Gastrocnemius medialis (tissue), 4 donors: ENCODE measurements at regions not wholly inside any gene's neighbourhood (a gene's known extent, or its start where the extent isn't known, plus 50 kb on each side); places are given as distances from the start of the nearest gene placed in this dataset.

ENCODE experiments used
- ATAC-seq, 2 donors: fragments of 150-250 bp; one replicate each; pipeline ENCODE4 v1.9.1; 2016
- DNase-seq, 2 donors: peaks; one replicate each; pipeline ENCODE4 v3.0.0-alpha.2; 2019
- H3K27ac ChIP-seq, 4 donors: fragments of 200-600 bp; sonication (generic); 1 replicate in 1 of 4; 2 replicates in 3 of 4; pipeline ENCODE4 v1.5.1; 2016 to 2018; ENCODE audit warnings: mild to moderate bottlenecking in 2 of 4, moderate library complexity in 1 of 4
- H3K27me3 ChIP-seq, 3 donors: fragments of 200-600 bp; sonication (generic) in 2 of 3; 1 replicate in 1 of 3; 2 replicates in 2 of 3; pipeline versions ENCODE4 v1.5.1 to v1.6.0; 2016 to 2019; ENCODE audit warnings: mild to moderate bottlenecking in 1 of 3, moderate library complexity in 1 of 3
- H3K36me3 ChIP-seq, 2 donors: fragments of 200-600 bp; sonication (generic) in 1 of 2; one replicate each; pipeline ENCODE4 v1.5.1; 2017 to 2018
- H3K4me1 ChIP-seq, 2 donors: fragments of 200-600 bp; sonication (generic) in 1 of 2; one replicate each; pipeline ENCODE4 v1.5.1; 2016 to 2017; ENCODE audit warnings: mild to moderate bottlenecking in 2 of 2
- H3K4me3 ChIP-seq, 4 donors: fragments of 200-600 bp; sonication (generic) in 3 of 4; 1 replicate in 1 of 4; 2 replicates in 3 of 4; pipeline ENCODE4 v1.5.1; 2016 to 2019; ENCODE audit warnings: mild to moderate bottlenecking in 2 of 4
- H3K9me3 ChIP-seq, 3 donors: fragments of 200-600 bp; sonication (generic) in 2 of 3; 1 replicate in 1 of 3; 2 replicates in 2 of 3; pipeline ENCODE4 v1.5.1; 2016 to 2019
- POLR2A ChIP-seq, 2 donors: fragments of 450-650 bp; IDR thresholded peaks; one replicate each; pipeline ENCODE4 v1.6.1; 2017; ENCODE audit warnings: antibody characterized with exemption in 2 of 2, mild to moderate bottlenecking in 2 of 2, moderate library complexity in 2 of 2
- in situ Hi-C, 4 donors: fragments of 200-750 bp; cut with MboI; loops; one replicate each; pipeline versions ENCODE4 v1.15.0 to v1.8.0; 2017; ENCODE audit warnings: low sequenced_read_pairs in 4 of 4
- intact Hi-C: fragments of 100-400 bp; cut with DNase I; formaldehyde crosslinking; loops from one replicate; pipeline ENCODE4 v1.15.1; 2023; ENCODE audit warnings: low total_unique reads
- TF ChIP-seq, protein P1 (sequence below), 5 experiments: fragments of 450-650 bp in 3 of 5; fragments of 200-600 bp in 2 of 5; sonication (generic) in 2 of 5; IDR thresholded peaks in 4 of 5; conservative IDR thresholded peaks in 1 of 5; 1 replicate in 4 of 5; 2 replicates in 1 of 5; pipeline ENCODE4 v1.5.1; 2016 to 2019; ENCODE audit warnings: antibody characterized with exemption in 5 of 5, mild to moderate bottlenecking in 3 of 5, moderate library complexity in 3 of 5

DNA sequence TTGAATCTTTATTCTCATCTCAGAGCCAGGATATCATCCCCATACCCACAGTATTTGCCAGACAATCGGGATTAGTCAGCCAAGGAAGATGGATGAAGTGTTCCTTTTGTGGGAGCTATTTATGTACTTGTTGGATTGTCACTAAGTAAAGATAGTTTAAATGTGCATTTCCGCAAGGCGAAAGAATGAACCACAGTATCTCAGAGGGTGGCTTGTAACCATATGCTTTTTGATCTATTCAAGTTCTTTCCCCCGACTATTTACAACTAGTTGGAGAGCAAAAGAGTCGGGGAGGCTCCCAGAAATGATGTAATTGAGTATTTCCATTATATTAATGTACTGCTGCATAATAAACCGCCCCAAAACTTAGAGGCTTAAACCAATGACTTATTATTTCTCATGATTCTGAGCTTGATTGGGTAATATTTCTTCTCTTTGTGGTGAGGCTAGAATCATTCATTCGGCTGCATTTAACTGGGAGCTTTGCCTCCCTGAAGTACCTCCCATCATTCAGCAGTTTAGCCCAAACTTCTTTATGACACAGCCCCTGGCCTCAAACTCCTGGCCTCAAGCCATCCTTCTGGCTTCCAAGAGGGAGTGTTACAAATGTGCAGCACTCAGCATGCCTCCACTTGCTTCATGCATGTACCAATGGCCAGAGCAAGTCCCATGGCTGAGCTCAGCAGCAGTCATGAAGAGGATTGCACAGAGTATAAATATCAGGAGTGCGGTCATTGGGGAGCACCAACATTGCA is 423.7 kb downstream of the METTL4 start:
- ATAC-seq = peak in 1 of 2 donors; percentile 36
- H3K36me3 ChIP-seq = no peaks in the 10 kb centered on the region

DNA sequence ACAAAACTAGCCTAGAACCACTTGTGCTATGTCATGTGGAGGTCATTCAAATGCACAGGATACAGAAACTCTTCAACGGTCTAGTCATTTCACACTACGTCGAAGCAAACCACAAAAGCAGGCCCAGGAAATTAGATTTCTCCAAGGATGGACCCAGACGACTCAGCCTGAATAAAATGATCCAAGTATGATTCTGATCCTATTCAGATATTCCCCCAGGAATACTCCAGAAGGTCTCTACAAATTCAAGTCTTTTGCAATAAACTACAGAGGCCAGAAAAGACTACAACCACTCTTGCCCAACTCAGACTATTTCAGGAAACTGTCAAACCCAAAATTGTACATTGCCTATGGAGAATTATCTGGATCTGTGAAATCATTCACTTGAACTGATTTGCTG is 422.5 kb downstream of the METTL4 start:
- intact Hi-C loops = no loop called here
- peak; percentile 36 to 49 for ATAC-seq
- no peaks in the 10 kb centered on the region for H3K9me3 ChIP-seq

More for the DNA sequence above, 423.7 kb downstream of the METTL4 start:
- Histone ChIP-seq H3K27me3 (no peaks in the 10 kb centered on the region), H3K4me1 (no peaks in the 10 kb centered on the region), H3K27ac (no peak overlapping the region), H3K4me3 (no peak overlapping the region), H3K9me3 (no peaks in the 10 kb centered on the region)
- TF ChIP-seq POLR2A (IDR thresholded peaks at IDR 0.05) = no peak
- TF ChIP-seq, protein P1, sequence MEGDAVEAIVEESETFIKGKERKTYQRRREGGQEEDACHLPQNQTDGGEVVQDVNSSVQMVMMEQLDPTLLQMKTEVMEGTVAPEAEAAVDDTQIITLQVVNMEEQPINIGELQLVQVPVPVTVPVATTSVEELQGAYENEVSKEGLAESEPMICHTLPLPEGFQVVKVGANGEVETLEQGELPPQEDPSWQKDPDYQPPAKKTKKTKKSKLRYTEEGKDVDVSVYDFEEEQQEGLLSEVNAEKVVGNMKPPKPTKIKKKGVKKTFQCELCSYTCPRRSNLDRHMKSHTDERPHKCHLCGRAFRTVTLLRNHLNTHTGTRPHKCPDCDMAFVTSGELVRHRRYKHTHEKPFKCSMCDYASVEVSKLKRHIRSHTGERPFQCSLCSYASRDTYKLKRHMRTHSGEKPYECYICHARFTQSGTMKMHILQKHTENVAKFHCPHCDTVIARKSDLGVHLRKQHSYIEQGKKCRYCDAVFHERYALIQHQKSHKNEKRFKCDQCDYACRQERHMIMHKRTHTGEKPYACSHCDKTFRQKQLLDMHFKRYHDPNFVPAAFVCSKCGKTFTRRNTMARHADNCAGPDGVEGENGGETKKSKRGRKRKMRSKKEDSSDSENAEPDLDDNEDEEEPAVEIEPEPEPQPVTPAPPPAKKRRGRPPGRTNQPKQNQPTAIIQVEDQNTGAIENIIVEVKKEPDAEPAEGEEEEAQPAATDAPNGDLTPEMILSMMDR (IDR thresholded peaks at IDR 0.05 in 4 of 5, conservative IDR thresholded peaks at IDR 0.05 in 1 of 5) = no peak
- in situ Hi-C loops (no loop called here), intact Hi-C loops (no loop called here)
- DNase-seq = peak; percentile 5 to 35

DNA sequence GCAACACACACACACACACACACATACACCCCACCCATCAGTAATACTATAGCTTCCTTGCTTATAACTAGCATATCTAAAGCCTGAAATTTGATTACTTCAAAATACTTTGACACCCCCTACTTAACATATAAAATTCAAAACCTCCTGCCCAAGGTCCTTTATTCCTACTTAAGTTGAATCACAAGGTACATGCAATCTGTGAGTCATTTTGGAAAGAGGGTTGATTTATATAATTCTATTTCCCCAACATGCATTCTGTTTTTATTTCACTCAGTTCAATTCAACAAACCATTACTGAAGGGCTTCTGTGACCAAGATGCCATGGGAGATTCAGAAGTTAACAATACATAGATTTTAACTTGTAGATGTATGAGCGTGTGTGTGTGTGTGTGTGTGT is 420.7 kb downstream of the METTL4 start:
- ATAC-seq = no peak
- Histone ChIP-seq H3K4me1 (no peaks in the 10 kb centered on the region), H3K27ac (no peak overlapping the region), H3K36me3 (no peaks in the 10 kb centered on the region), H3K4me3 (no peak overlapping the region), H3K27me3 (no peaks in the 10 kb centered on the region), H3K9me3 (no peaks in the 10 kb centered on the region)
- no peak for DNase-seq
- in situ Hi-C loops (no loop called here), intact Hi-C loops (no loop called here)
- no peak for TF ChIP-seq POLR2A (IDR thresholded peaks at IDR 0.05)
- TF ChIP-seq, protein P1 (IDR thresholded peaks at IDR 0.05 in 4 of 5, conservative IDR thresholded peaks at IDR 0.05 in 1 of 5) = no peak

More for the DNA sequence above, 422.5 kb downstream of the METTL4 start:
- Histone ChIP-seq H3K27me3 (no peaks in the 10 kb centered on the region), H3K27ac (no peak overlapping the region), H3K36me3 (no peaks in the 10 kb centered on the region), H3K4me3 (no peak overlapping the region), H3K4me1 (no peaks in the 10 kb centered on the region)
- DNase-seq = no peak
- TF ChIP-seq, protein P1 (IDR thresholded peaks at IDR 0.05 in 4 of 5, conservative IDR thresholded peaks at IDR 0.05 in 1 of 5) = no peak
- no peak for TF ChIP-seq POLR2A (IDR thresholded peaks at IDR 0.05)
- in situ Hi-C loops = no loop called here

DNA sequence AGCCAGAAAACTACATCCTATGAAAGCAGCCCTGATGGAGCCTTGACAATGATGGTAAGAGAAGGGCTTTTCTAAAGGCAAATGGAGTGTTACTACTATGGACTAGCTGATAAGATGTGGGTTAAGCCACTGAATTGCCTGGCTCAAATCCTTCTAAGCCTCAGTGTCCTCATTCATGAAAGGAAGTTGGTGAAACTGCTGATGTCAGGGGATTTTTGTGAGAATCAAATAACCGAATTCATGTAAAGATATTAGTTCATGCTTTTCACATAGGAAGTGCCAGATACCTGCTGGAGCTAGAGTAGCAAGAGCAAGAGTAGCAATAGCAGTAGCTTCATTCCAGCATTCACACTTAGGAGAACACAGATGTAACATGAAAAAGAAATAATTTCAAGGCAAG is 417.0 kb downstream of the METTL4 start:
- Histone ChIP-seq H3K4me1 (no peaks in the 10 kb centered on the region), H3K4me3 (no peak overlapping the region), H3K9me3 (no peaks in the 10 kb centered on the region), H3K27me3 (no peaks in the 10 kb centered on the region), H3K36me3 (no peaks in the 10 kb centered on the region), H3K27ac (no peak overlapping the region)
- no peak for TF ChIP-seq POLR2A (IDR thresholded peaks at IDR 0.05)
- TF ChIP-seq, protein P1 (IDR thresholded peaks at IDR 0.05 in 4 of 5, conservative IDR thresholded peaks at IDR 0.05 in 1 of 5) = no peak
- intact Hi-C loops (no loop called here), in situ Hi-C loops (no loop called here)
- DNase-seq = no peak
- ATAC-seq = no peak
